PC-3 (cell line): ENCODE measurements at regions not wholly inside any gene's neighbourhood (a gene's known extent, or its start where the extent isn't known, plus 50 kb on each side); places are given as distances from the start of the nearest gene placed in this dataset.
"Not testable (repeated sequence)": the region's sequence is repeated elsewhere in the genome, so short reads cannot be mapped to it uniquely, and the experiment has no call there.

Source experiments
- ATAC-seq: fragments of 200-7000 bp; cut with Tn5 transposase; 2 replicates; pipeline ENCODE4 v1.9.1; 2020; ENCODE audit warnings: mild to moderate bottlenecking, moderate library complexity
- BruUV-seq: library from RNA; stranded (reverse); fragments of 400-500 nt; replicated peaks from 2 replicates; lab custom pipeline; 2021; lab: Mats Ljungman, UMichigan
- CTCF ChIA-PET: fragments of 300-600 bp; sonication (Branson Sonifier 250); formaldehyde crosslinking; loops from one replicate; lab custom pipeline; 2022; ENCODE audit warnings: antibody characterized with exemption; lab: Charles Lee
- POLR2A ChIA-PET: fragments of 300-600 bp; sonication (Branson Sonifier 250); formaldehyde crosslinking; loops from one replicate; lab custom pipeline; 2022; ENCODE audit warnings: antibody characterized with exemption; ENCODE audit not compliant: unreplicated experiment; lab: Charles Lee
- DNase-seq: peaks from one replicate; pipeline ENCODE4 v3.0.0-alpha.2; 2015
- H2AFZ ChIP-seq: fragments of 300-600 bp; sonication (generic); 2 replicates; pipeline ENCODE4 v1.6.0; 2016; ENCODE audit warnings: antibody characterized with exemption, low read length
- H3F3A ChIP-seq: fragments of 300-600 bp; sonication (generic); one replicate; pipeline ENCODE4 v1.6.0; 2017; ENCODE audit warnings: antibody characterized with exemption, low read length, control low read depth, mild to moderate bottlenecking; ENCODE audit not compliant: unreplicated experiment
- H3K27ac ChIP-seq: fragments of 300-600 bp; sonication (generic); 2 replicates; pipeline ENCODE4 v1.5.1; 2016; ENCODE audit warnings: mild to moderate bottlenecking, low read length
- H3K27me3 ChIP-seq: fragments of 300-600 bp; sonication (generic); 2 replicates; pipeline ENCODE4 v1.6.1; 2016; ENCODE audit warnings: low read length, mixed read lengths
- H3K36me3 ChIP-seq: fragments of 300-600 bp; sonication (generic); 2 replicates; pipeline ENCODE4 v1.6.1; 2016; ENCODE audit warnings: low read depth, mixed run types, low read length, mixed read lengths
- H3K4me1 ChIP-seq: fragments of 300-600 bp; sonication (generic); 2 replicates; pipeline ENCODE4 v1.5.1; 2016; ENCODE audit warnings: low read length; ENCODE audit not compliant: insufficient read depth
- H3K4me2 ChIP-seq: fragments of 300-600 bp; sonication (generic); 2 replicates; pipeline ENCODE4 v1.6.0; 2016; ENCODE audit warnings: low read length
- H3K4me3 ChIP-seq: fragments of 300-600 bp; sonication (generic); 2 replicates; pipeline ENCODE4 v1.5.1; 2016; ENCODE audit warnings: mild to moderate bottlenecking, low read length, mixed read lengths
- H3K79me2 ChIP-seq: fragments of 300-600 bp; sonication (generic); 2 replicates; pipeline ENCODE4 v1.6.1; 2017; ENCODE audit warnings: low read length, mixed read lengths
- H3K9ac ChIP-seq: fragments of 300-600 bp; sonication (generic); 2 replicates; pipeline ENCODE4 v1.6.0; 2016; ENCODE audit warnings: mild to moderate bottlenecking, low read length
- H3K9me2 ChIP-seq: fragments of 300-600 bp; sonication (generic); replicated peaks from 2 replicates; pipeline ENCODE4 v1.6.1; 2016; ENCODE audit warnings: mixed run types, low read length, mixed read lengths
- H3K9me3 ChIP-seq: fragments of 300-600 bp; sonication (generic); 2 replicates; pipeline ENCODE4 v1.6.1; 2016; ENCODE audit warnings: low read length, mixed read lengths
- H4K20me1 ChIP-seq: fragments of 300-600 bp; sonication (generic); 2 replicates; pipeline ENCODE4 v1.6.1; 2016; ENCODE audit warnings: low read length, mixed read lengths
- CTCF ChIP-seq: fragments of 300-600 bp; sonication (generic); conservative IDR thresholded peaks from 2 replicates; pipeline ENCODE4 v1.5.1; 2017; ENCODE audit warnings: antibody characterized with exemption, low read depth, mild to moderate bottlenecking, low read length
- EZH2 ChIP-seq: fragments of 300-600 bp; sonication (generic); IDR thresholded peaks from one replicate; pipeline ENCODE4 v1.6.1; 2017; ENCODE audit warnings: antibody characterized with exemption, mild to moderate bottlenecking, low read length; ENCODE audit not compliant: unreplicated experiment
- EZH2phosphoT487 ChIP-seq: fragments of 300-600 bp; sonication (generic); IDR thresholded peaks from 2 replicates; pipeline ENCODE4 v1.6.1; 2018; ENCODE audit warnings: mild to moderate bottlenecking, antibody characterized with exemption, low read length, borderline replicate concordance
- intact Hi-C: fragments of 100-400 bp; cut with micrococcal nuclease; formaldehyde crosslinking; loops from 2 replicates; pipeline ENCODE4 v1.9.0; 2023

GRCh38 chr2:107534926-107535325, 291.8 kb upstream of the RGPD4 start:
- H3K4me1 ChIP-seq, result no peaks in the 10 kb centered on the region
- H3K9ac ChIP-seq, result no peak overlapping the region
- no peak for DNase-seq
- peaks cover 37% of the 10 kb centered on the region for H3K27me3 ChIP-seq
- no peaks in the 10 kb centered on the region for H3K9me3 ChIP-seq
- POLR2A ChIA-PET, result no interaction called here
- H2AFZ ChIP-seq, result no peak overlapping the region
- H3K4me3 ChIP-seq, result no peak overlapping the region
- no TSS peak for BruUV-seq
- intact Hi-C loops, result no loop called here
- no peak overlapping the region for H3K4me2 ChIP-seq
- no peaks in the 10 kb centered on the region for H3K9me2 ChIP-seq
- H3K36me3 ChIP-seq, result no peaks in the 10 kb centered on the region
- CTCF ChIA-PET, result no interaction called here
- no peak for ATAC-seq
- H3F3A ChIP-seq, result no peaks in the 10 kb centered on the region
- TF ChIP-seq CTCF (no peak), EZH2 (no peak), EZH2phosphoT487 (no peak)
- no peak overlapping the region for H3K27ac ChIP-seq
- H4K20me1 ChIP-seq, result no peaks in the 10 kb centered on the region
- no peaks in the 10 kb centered on the region for H3K79me2 ChIP-seq

GRCh38 chr2:107535905-107536689, 290.6 kb upstream of the RGPD4 start:
- peaks cover 42% of the 10 kb centered on the region for H3K27me3 ChIP-seq
- ATAC-seq, POLR2A ChIA-PET, H3K27ac ChIP-seq, H3K36me3 ChIP-seq, DNase-seq, H3K4me1 ChIP-seq, BruUV-seq, intact Hi-C loops, H3K9me2 ChIP-seq, H3K4me3 ChIP-seq, H2AFZ ChIP-seq, H3K9ac ChIP-seq, H3K9me3 ChIP-seq, H3K4me2 ChIP-seq, H3F3A ChIP-seq, H3K79me2 ChIP-seq, H4K20me1 ChIP-seq, CTCF ChIA-PET: not testable (repeated sequence)

- no peaks in the 10 kb centered on the region for H4K20me1 ChIP-seq
- no peak overlapping the region for H3K9ac ChIP-seq
- H3K27ac ChIP-seq, result no peak overlapping the region
- no peak for TF ChIP-seq EZH2phosphoT487
- TF ChIP-seq EZH2, result no peak
- no peak for TF ChIP-seq CTCF
- H2AFZ ChIP-seq, result no peak overlapping the region
- H3F3A ChIP-seq, result no peaks in the 10 kb centered on the region
- no peak for ATAC-seq
- intact Hi-C loops, result no loop called here
- no peaks in the 10 kb centered on the region for H3K9me3 ChIP-seq
- no peaks in the 10 kb centered on the region for H3K79me2 ChIP-seq
- ChIA-PET POLR2A (interaction anchor here (0.5 kb wide), 1 partner anchor 8 kb away, joined by 25 read pairs; no protein-coding TSS in a partner anchor), CTCF (no interaction called here)
- no peaks in the 10 kb centered on the region for H3K4me1 ChIP-seq
- no peaks in the 10 kb centered on the region for H3K36me3 ChIP-seq
- no peak overlapping the region for H3K4me2 ChIP-seq
- no peak for DNase-seq
- H3K4me3 ChIP-seq, result no peak overlapping the region
- no peaks in the 10 kb centered on the region for H3K9me2 ChIP-seq
- no TSS peak for BruUV-seq
- peaks cover 44% of the 10 kb centered on the region for H3K27me3 ChIP-seq
Observed at GRCh38 chr2:107542314-107542740, 284.4 kb upstream of the RGPD4 start.
